Parathyroid adenoma (tissue), 2 donors: ENCODE measurements at regions not wholly inside any gene's neighbourhood (a gene's known extent, or its start where the extent isn't known, plus 50 kb on each side); places are given as distances from the start of the nearest gene placed in this dataset.

Experiments
- H2AFZ ChIP-seq: fragments of 300-600 bp; sonication (generic); one replicate; pipeline ENCODE4 v1.7.0; 2017; ENCODE audit warnings: antibody characterized with exemption, mild to moderate bottlenecking
- H3K27ac ChIP-seq: fragments of 300-600 bp; sonication (generic); one replicate; pipeline ENCODE4 v1.7.0; 2017
- H3K27me3 ChIP-seq: fragments of 300-600 bp; sonication (generic); one replicate; pipeline ENCODE4 v1.7.0; 2017; ENCODE audit warnings: low read length; ENCODE audit not compliant: control insufficient read depth, insufficient read depth
- H3K36me3 ChIP-seq: fragments of 300-600 bp; sonication (generic); one replicate; pipeline ENCODE4 v1.7.0; 2017; ENCODE audit warnings: low read length; ENCODE audit not compliant: control insufficient read depth, insufficient read depth
- H3K4me1 ChIP-seq: fragments of 300-600 bp; sonication (generic); one replicate; pipeline ENCODE4 v1.7.0; 2017; ENCODE audit warnings: control low read depth
- H3K4me2 ChIP-seq: fragments of 300-600 bp; sonication (generic); one replicate; pipeline ENCODE4 v1.7.0; 2017; ENCODE audit warnings: low read length
- H3K4me3 ChIP-seq: fragments of 300-600 bp; sonication (generic); one replicate; pipeline ENCODE4 v1.7.0; 2017; ENCODE audit warnings: low read depth, low read length
- H3K79me2 ChIP-seq: fragments of 300-600 bp; sonication (generic); one replicate; pipeline ENCODE4 v1.7.0; 2017; ENCODE audit warnings: control low read depth
- H3K9ac ChIP-seq: fragments of 300-600 bp; sonication (generic); one replicate; pipeline ENCODE4 v1.7.0; 2017; ENCODE audit warnings: mild to moderate bottlenecking
- H3K9me3 ChIP-seq: fragments of 300-600 bp; sonication (generic); one replicate; pipeline ENCODE4 v1.7.0; 2017; ENCODE audit warnings: low read length; ENCODE audit not compliant: control insufficient read depth
- CTCF ChIP-seq: fragments of 300-600 bp; sonication (generic); IDR thresholded peaks from one replicate; pipeline ENCODE4 v1.7.0; 2017; ENCODE audit warnings: antibody characterized with exemption, mild to moderate bottlenecking
- donor health status: primary hyperparathyroidism.

- Histone ChIP-seq H3K79me2 (no peaks in the 10 kb centered on the region), H3K9ac (no peak overlapping the region), H3K27me3 (no peaks in the 10 kb centered on the region), H3K4me2 (no peak overlapping the region), H3K27ac (no peak overlapping the region), H3K9me3 (no peaks in the 10 kb centered on the region), H3K4me3 (no peak overlapping the region), H3K36me3 (no peaks in the 10 kb centered on the region), H3K4me1 (no peaks in the 10 kb centered on the region), H2AFZ (no peak overlapping the region)
- no peak for TF ChIP-seq CTCF
Measured at GRCh38 chr20:24862186-24862585, 86.9 kb upstream of the CST7 start.

- no peak for TF ChIP-seq CTCF
- no peaks in the 10 kb centered on the region for H3K79me2 ChIP-seq
- H3K4me2 ChIP-seq = no peak overlapping the region
- no peaks in the 10 kb centered on the region for H3K27me3 ChIP-seq
- no peak overlapping the region for H3K9ac ChIP-seq
- no peak overlapping the region for H3K4me3 ChIP-seq
- H2AFZ ChIP-seq = no peak overlapping the region
- no peaks in the 10 kb centered on the region for H3K36me3 ChIP-seq
- no peak overlapping the region for H3K27ac ChIP-seq
- H3K9me3 ChIP-seq = no peaks in the 10 kb centered on the region
- H3K4me1 ChIP-seq = no peaks in the 10 kb centered on the region
Measured at GRCh38 chr20:24862606-24863005, 86.5 kb upstream of the CST7 start.

- Histone ChIP-seq H3K9ac (no peak overlapping the region), H3K79me2 (no peaks in the 10 kb centered on the region)
Measured at GRCh38 chr20:24863356-24863755, 85.7 kb upstream of the CST7 start.

GRCh38 chr20:24866008-24866407 is 83.1 kb upstream of the CST7 start:
- no peaks in the 10 kb centered on the region for H3K4me1 ChIP-seq
- no peaks in the 10 kb centered on the region for H3K79me2 ChIP-seq
- no peak overlapping the region for H3K4me3 ChIP-seq
- no peaks in the 10 kb centered on the region for H3K36me3 ChIP-seq
- no peak overlapping the region for H3K4me2 ChIP-seq
- H3K9ac ChIP-seq = no peak overlapping the region
- H3K9me3 ChIP-seq = no peaks in the 10 kb centered on the region
- TF ChIP-seq CTCF = no peak
- H2AFZ ChIP-seq = no peak overlapping the region
- no peak overlapping the region for H3K27ac ChIP-seq
- no peaks in the 10 kb centered on the region for H3K27me3 ChIP-seq

More at GRCh38 chr20:24863356-24863755, 85.7 kb upstream of the CST7 start:
- Histone ChIP-seq H3K4me1 (no peaks in the 10 kb centered on the region), H3K4me2 (no peak overlapping the region), H3K27me3 (no peaks in the 10 kb centered on the region), H3K27ac (no peak overlapping the region), H3K9me3 (no peaks in the 10 kb centered on the region), H3K4me3 (no peak overlapping the region), H2AFZ (no peak overlapping the region), H3K36me3 (no peaks in the 10 kb centered on the region)
- no peak for TF ChIP-seq CTCF

- no peak overlapping the region for H3K4me2 ChIP-seq
- H3K79me2 ChIP-seq = no peaks in the 10 kb centered on the region
- H3K9ac ChIP-seq = no peak overlapping the region
- H3K27me3 ChIP-seq = no peaks in the 10 kb centered on the region
- no peak overlapping the region for H2AFZ ChIP-seq
- H3K36me3 ChIP-seq = no peaks in the 10 kb centered on the region
- TF ChIP-seq CTCF = no peak
- no peak overlapping the region for H3K27ac ChIP-seq
- no peaks in the 10 kb centered on the region for H3K4me1 ChIP-seq
- H3K9me3 ChIP-seq = no peaks in the 10 kb centered on the region
- no peak overlapping the region for H3K4me3 ChIP-seq
Measured at GRCh38 chr20:24866742-24867141, 82.3 kb upstream of the CST7 start.
